Stimulated activated CD8-positive, alpha-beta memory T cell treated with anti-CD3 and anti-CD28 coated beads, Interleukin-7, amount 100 ng/mL, for 1 hour (primary cell): ENCODE measurements at regions not wholly inside any gene's neighbourhood (a gene's known extent, or its start where the extent isn't known, plus 50 kb on each side); places are given as distances from the start of the nearest gene placed in this dataset.
"Not testable (repeated sequence)": the region's sequence is repeated elsewhere in the genome, so short reads cannot be mapped to it uniquely, and the experiment has no call there.

ENCODE experiments used
- DNase-seq, 2 donors: peaks; one replicate each; pipeline ENCODE4 v3.0.0-alpha.2; 2020; ENCODE audit warnings: low read depth in 2 of 2

DNA sequence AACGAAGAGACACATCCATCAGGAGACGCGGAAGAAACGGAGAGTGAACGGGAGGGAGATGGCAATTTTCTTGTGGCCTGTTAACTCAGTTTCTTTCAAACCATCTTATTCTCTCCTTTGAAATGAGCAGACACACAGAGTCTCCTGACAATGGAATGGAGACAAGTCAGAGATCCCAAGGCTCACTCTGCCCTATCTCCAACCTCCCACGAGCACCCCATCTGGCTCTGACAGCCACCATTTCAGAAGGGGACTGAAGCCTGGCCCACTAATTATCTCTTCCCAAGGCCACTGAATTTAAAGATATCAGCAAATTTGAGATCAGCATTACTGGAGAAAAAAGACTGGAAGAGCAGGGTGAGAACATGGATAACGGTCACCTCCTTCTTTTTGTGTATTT lies 215.6 kb downstream of the DHX15 start:
- no peak for DNase-seq

DNA sequence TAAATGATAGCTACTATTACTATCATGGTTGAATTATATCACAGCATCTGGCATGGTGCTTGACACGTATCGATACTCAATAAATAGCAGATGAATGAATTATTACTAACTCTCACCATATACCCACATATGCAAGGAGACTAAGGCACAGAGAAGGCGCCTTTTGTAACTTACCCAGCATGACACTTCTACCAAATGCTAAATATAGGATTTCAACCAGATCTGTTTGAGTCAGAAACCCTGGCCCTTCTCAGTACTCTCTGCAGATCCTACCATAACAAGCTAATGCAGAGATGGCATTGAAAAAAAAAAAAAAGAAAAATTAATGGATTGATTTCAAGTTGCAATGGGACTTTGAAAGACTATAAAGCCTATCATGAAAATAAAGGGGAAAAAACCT lies 219.5 kb downstream of the DHX15 start:
- no peak for DNase-seq

GRCh38 chr4:24364249-24364648 lies 220.1 kb downstream of the DHX15 start:
- no peak for DNase-seq

GRCh38 chr4:24363751-24364150 lies 220.6 kb downstream of the DHX15 start:
- DNase-seq, result no peak

DNA sequence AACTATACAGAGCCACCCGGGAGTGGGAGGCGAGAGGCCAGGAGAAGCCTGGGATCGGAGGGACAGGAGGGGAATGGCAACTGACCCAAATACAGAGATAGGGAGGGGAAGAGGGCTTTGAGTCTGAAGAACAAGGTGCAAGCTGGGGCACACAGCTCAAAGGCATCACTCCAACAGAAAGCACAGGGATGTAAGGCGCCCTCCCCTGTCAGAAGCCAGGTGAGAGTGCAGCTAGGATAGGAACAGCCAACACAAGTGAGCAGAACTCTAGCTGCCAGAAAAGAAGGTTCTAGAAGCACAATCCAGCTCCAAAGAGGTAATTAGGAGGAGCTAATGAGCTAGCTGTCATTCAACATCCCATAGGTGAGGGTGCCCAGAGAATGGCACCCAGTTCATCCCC lies 232.2 kb downstream of the DHX15 start:
- DNase-seq, result no peak

DNA sequence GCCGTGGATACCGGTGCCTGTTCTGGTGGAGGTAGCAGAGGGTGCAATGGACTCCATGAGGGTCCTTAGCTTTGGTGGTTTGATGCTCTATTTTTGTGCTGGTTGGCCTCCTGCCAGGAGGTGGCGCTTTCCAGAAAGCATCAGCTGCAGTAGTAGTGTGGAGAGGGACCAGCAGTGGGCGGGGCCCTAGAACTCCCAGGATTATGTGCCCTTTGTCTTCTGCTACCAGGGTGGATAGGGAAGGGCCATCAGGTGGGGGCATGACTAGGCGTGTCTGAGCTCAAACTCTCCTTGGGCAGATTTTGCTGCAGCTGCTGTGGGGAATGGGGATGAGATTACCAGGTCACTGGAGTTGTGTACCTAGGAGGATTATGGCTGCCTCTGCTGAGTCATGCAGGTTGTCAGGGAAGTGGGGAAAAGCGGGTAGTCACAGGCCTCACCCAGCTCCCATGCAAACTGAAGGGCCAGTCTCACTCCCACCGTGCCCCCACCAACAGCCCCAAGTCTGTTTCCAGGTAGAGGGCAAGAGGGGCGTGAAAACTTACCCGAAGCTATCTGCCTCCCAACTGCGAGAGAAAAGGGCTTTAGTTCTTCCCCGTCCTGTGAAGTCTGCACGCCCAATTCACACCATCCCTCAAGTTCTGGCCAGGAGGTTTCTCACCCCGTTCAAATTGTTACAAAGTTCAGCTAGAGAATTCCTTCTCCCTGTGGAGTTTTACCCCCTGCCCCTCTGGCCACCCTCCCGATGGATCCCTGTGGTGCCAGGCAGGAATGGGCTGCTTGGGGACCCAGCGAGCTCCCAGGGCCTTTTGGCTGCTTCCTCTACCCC lies 235.0 kb downstream of the DHX15 start:
- DNase-seq, result not testable (repeated sequence)

GRCh38 chr4:24339260-24339659 lies 245.1 kb downstream of the DHX15 start:
- no peak for DNase-seq

GRCh38 chr4:24337451-24338190 lies 246.7 kb downstream of the DHX15 start:
- DNase-seq, result no peak

- no peak for DNase-seq
Measured at GRCh38 chr4:24335616-24336015, 248.7 kb downstream of the DHX15 start.

- DNase-seq, result no peak
Measured at GRCh38 chr4:24334906-24335305, 249.4 kb downstream of the DHX15 start.

DNA sequence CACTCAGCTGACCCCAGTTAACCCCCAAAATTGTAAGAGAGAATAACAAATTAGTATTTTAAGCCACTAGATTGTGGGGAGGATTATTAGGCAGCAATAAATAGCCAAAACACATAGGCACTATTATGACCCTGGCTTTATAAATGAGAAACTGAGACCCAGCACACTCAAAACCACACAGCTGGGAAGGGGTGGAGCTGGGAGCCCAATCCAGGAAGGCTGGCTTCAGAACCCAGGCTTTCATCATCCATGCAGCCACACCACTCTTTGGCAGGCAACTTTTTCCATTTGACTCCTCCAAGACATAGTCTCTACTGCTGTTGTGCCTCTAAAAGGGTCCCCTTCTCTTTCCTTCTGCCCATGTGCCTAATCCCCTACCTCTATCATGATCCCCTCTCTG lies 253.8 kb downstream of the DHX15 start:
- DNase-seq, result no peak

DNA sequence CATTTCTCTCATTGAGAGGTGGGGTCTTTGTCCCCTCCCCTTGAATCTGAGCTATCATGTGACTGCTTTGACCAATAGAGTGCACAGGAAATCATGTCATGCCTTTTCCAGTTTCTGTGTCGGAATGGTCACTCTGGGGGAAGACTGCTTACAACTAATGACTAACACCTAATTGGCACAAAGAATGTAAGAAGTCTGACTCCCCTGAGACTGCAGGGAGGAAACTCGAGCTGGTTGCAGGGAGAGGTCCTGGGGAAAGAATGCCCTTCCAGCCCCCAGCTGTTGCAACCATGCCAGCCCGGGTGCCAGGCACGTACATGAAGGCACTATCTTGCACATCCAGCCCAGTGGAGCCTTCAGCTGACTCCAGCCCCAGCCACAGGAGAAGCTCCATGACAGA lies 254.2 kb downstream of the DHX15 start:
- no peak for DNase-seq

- DNase-seq, result no peak
Measured at GRCh38 chr4:24328711-24329110, 255.6 kb downstream of the DHX15 start.

DNA sequence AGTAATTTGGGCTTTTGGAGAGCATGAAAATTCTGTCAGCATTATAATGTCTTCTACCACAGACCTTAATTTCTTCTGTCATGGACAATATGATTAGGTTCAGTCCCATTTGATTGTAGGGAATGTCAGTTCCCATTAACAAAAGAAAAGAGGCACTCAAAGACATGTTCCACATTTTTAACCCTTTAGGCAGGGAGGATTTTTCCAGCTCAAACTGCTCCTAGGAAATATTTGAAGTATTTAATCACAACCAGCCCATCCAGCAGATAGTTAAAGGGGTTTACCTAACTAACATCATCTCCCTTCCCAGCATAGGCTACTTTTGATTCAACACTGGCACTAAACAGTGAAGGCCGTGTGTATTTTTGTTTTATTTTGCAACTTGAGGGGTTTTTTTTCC lies 256.0 kb downstream of the DHX15 start:
- no peak for DNase-seq

DNA sequence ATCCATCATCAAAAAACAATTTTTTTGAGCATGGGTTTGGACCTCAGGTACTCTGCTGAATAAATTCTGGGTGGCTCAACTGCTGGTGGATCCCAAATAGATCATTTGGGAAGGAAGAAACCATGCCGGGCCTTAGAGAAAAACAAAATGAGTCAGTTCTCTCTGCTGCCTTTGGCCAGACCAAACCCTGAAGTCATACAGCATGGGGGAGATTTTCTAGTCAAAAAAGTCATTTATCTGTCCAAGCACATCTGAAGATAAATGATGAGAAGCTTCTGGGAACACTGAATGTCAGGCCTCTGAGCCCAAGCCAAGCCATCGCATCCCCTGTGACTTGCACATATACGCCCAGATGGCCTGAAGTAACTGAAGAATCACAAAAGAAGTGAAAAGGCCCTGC lies 261.4 kb downstream of the DHX15 start:
- no peak for DNase-seq

GRCh38 chr4:24322511-24322910 lies 261.8 kb downstream of the DHX15 start:
- DNase-seq, result no peak

DNA sequence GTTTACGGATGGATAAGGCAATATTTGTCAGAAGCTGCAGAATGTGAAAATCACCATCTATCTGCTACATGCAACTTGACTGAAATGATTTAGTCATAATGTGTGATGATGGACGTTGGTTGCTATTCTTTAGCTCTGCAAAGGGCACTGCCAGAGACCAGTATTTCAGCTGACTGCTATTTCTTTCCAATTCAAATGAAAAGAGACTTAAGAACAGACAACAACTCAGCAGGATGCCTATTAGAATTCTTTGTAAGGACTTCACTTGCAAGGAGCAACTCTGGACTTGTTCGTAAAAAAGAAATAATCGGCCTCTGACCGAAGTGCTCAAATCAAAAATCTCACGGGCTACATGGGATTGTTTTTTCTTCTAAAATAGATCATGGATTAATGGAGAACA lies 262.7 kb downstream of the DHX15 start:
- DNase-seq, result no peak

DNA sequence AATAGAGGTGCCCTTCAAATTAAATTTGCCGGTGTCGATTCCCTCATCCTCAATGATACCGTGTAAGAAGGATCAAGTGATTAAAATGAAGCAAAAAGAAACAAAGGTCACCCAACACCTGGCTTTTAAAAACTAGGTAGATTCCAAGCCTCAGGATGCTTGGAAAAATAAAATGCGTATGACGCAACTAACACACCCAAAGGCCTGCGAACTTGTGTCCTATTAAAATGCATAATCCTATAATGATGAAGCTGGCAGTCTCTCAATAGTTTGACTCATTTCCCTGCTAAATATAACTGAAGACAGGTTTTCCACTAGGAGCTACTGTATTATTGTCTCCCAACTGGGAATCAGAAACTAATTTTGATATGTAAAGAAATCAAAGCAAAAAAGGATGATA lies 263.2 kb downstream of the DHX15 start:
- no peak for DNase-seq

GRCh38 chr4:24319387-24319786 lies 265.0 kb downstream of the DHX15 start:
- DNase-seq, result no peak

DNA sequence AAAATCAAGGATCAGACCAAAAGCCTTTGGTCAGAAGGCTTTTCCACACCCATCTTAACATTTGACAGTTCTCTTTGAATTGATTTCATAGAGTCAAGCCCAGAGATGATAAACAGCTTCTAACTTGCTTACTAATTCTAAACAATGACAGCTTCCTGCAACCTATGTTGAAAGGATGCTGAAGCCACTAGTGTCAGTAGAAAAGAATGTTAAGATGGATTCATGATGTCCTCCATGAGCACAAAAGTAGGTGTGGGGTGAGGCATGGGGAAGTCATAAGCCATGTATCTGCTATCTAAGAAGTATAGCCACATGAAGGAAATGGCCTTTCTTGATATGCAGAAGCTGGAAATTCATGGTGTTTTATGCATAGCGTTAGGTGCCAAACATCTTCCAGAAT lies 269.3 kb downstream of the DHX15 start:
- DNase-seq, result no peak

- no peak for DNase-seq
Measured at GRCh38 chr4:24312261-24312913, 272.0 kb downstream of the DHX15 start.

DNA sequence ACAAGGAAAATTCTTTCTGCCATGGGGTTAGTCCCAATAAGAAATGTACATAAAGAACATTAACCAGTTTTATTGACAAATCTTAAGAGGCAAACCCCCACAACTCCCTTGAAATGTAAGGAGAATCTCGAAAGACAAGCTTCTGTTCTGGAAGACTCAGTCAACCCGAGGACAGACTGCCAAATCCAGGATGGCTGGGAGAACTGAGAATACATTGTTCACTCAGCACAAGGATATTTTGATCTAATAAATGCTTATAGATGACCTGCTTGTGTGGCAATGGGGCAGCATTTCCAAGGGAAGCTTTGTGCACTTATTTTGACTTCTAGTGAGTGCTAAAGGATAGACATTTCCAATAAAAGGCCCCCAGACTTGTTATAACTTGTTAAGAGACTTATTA lies 280.4 kb downstream of the DHX15 start:
- DNase-seq, result no peak

- no peak for DNase-seq
Measured at GRCh38 chr4:24298911-24299310, 285.4 kb downstream of the DHX15 start.
